ENCODE measurements at regions not wholly inside any gene's neighbourhood (a gene's known extent, or its start where the extent isn't known, plus 50 kb on each side); places are given as distances from the start of the nearest gene placed in this dataset.
A peak's percentile ranks its signal among the peaks of the same experiment; 100 is the strongest.

DNA sequence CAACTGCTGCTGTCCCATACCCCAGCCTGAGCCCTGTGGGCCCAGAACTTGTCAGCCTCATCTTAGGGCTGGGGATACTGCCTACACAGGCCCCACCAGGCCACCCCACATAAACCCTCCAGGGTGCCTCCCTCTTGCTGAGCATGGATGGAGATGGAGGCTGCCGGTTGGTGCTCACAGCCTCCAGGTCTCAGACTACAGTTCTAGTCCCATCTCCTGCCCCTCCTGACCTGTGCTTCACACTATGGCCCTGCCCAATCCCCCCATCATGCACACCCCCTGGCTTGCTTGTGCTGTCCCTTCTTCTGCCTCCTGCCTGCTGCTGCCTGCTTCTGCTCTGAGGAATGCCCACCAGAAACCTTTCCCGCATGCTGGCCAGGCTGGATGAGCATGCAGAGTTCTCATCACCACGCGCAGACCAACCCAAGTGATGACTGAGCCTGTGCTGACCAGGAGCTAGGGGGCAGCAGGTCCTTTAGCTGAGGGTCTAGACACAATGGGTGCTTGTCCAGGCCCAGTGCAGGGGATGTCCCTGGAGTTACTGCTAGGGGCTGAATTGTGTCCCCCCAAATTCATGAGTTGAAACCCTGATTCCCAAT lies 138.4 kb upstream of the HS6ST1 start:
- Histone ChIP-seq H3K4me3 (ENCODE audit: low read depth, low read length) (no peak overlapping the region), H3K27me3 (ENCODE audit: control insufficient read depth, insufficient read depth, low read length) (peaks cover 24% of the 10 kb centered on the region), H3K27ac (ENCODE audit: low read depth, low read length) (no peak overlapping the region), H3K9me3 (ENCODE audit: control insufficient read depth, insufficient read depth, low read length) (no peaks in the 10 kb centered on the region)
- ChIA-PET CTCF (interaction anchor here (0.5 kb wide), 1 partner anchor 31 kb away, joined by 4 read pairs; no protein-coding TSS in a partner anchor), POLR2A (no interaction called here)
- DNase-seq (ENCODE audit: low read depth, low spot score): no peak
- no peak for TF ChIP-seq CTCF (IDR thresholded peaks at IDR 0.05; ENCODE audit: low read depth, low read length)

GRCh38 chr2:128457716-128458115 lies 139.0 kb upstream of the HS6ST1 start:
- no peak for TF ChIP-seq CTCF (IDR thresholded peaks at IDR 0.05; ENCODE audit: low read depth, low read length)
- no peak for DNase-seq (ENCODE audit: low read depth, low spot score)
- CTCF ChIA-PET: no interaction called here
- Histone ChIP-seq H3K4me3 (ENCODE audit: low read depth, low read length) (no peak overlapping the region), H3K27ac (ENCODE audit: low read depth, low read length) (no peak overlapping the region), H3K27me3 (ENCODE audit: control insufficient read depth, insufficient read depth, low read length) (peaks cover 20% of the 10 kb centered on the region), H3K9me3 (ENCODE audit: control insufficient read depth, insufficient read depth, low read length) (no peaks in the 10 kb centered on the region)
- POLR2A ChIA-PET: no interaction called here

- ChIA-PET POLR2A (no interaction called here), CTCF (no interaction called here)
- TF ChIP-seq CTCF (IDR thresholded peaks at IDR 0.05; ENCODE audit: low read depth, low read length): no peak
- Histone ChIP-seq H3K27me3 (ENCODE audit: control insufficient read depth, insufficient read depth, low read length) (peaks cover 13% of the 10 kb centered on the region), H3K27ac (ENCODE audit: low read depth, low read length) (peak overlapping the region; percentile 31), H3K9me3 (ENCODE audit: control insufficient read depth, insufficient read depth, low read length) (no peaks in the 10 kb centered on the region), H3K4me3 (ENCODE audit: low read depth, low read length) (no peak overlapping the region)
- DNase-seq (ENCODE audit: low read depth, low spot score): no peak
These were observed 139.8 kb upstream of the HS6ST1 start for GRCh38 chr2:128458505-128458904.

DNA sequence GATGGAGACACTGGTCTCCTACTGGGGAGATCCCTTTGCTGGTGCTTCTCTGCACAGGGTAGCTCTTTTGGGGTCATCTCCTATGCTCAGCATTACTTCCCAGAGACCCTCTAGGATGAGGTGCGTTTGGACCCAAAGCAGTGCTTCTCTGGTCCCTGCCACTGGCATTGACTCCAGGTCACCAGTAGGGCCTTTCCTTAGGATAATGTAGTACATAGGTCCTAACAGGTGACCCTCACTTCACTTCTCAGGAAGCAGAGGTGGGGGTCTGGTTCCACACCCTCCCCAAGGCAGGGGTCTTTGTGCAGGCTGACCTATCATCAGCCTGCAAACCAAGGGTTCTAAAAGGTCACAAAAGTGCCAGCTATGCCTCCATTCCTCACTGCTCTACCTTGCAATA lies 145.8 kb upstream of the HS6ST1 start:
- no peaks in the 10 kb centered on the region for H3K27me3 ChIP-seq (ENCODE audit: control insufficient read depth, insufficient read depth, low read length)
- no peak overlapping the region for H3K4me3 ChIP-seq (ENCODE audit: low read depth, low read length)
- ChIA-PET CTCF (no interaction called here), POLR2A (no interaction called here)
- no peak for TF ChIP-seq CTCF (IDR thresholded peaks at IDR 0.05; ENCODE audit: low read depth, low read length)
- no peak for DNase-seq (ENCODE audit: low read depth, low spot score)
- H3K9me3 ChIP-seq (ENCODE audit: control insufficient read depth, insufficient read depth, low read length): peaks cover 33% of the 10 kb centered on the region
- H3K27ac ChIP-seq (ENCODE audit: low read depth, low read length): no peak overlapping the region

- Histone ChIP-seq H3K4me3 (ENCODE audit: low read depth, low read length) (no peak overlapping the region), H3K27me3 (ENCODE audit: control insufficient read depth, insufficient read depth, low read length) (no peaks in the 10 kb centered on the region), H3K27ac (ENCODE audit: low read depth, low read length) (no peak overlapping the region), H3K9me3 (ENCODE audit: control insufficient read depth, insufficient read depth, low read length) (peaks cover 42% of the 10 kb centered on the region)
- POLR2A ChIA-PET: no interaction called here
- CTCF ChIA-PET: no interaction called here
- DNase-seq (ENCODE audit: low read depth, low spot score): no peak
- TF ChIP-seq CTCF (IDR thresholded peaks at IDR 0.05; ENCODE audit: low read depth, low read length): no peak
These were observed 146.8 kb upstream of the HS6ST1 start for GRCh38 chr2:128465246-128466170.

Data from AG04450 (cell line).